PC-3 (cell line): ENCODE measurements at regions not wholly inside any gene's neighbourhood (a gene's known extent, or its start where the extent isn't known, plus 50 kb on each side); places are given as distances from the start of the nearest gene placed in this dataset.

Experiments
- ATAC-seq: fragments of 200-7000 bp; cut with Tn5 transposase; 2 replicates; pipeline ENCODE4 v1.9.1; 2020; ENCODE audit warnings: mild to moderate bottlenecking, moderate library complexity
- BruUV-seq: library from RNA; stranded (reverse); fragments of 400-500 nt; replicated peaks from 2 replicates; lab custom pipeline; 2021; lab: Mats Ljungman, UMichigan
- CTCF ChIA-PET: fragments of 300-600 bp; sonication (Branson Sonifier 250); formaldehyde crosslinking; loops from one replicate; lab custom pipeline; 2022; ENCODE audit warnings: antibody characterized with exemption; lab: Charles Lee
- POLR2A ChIA-PET: fragments of 300-600 bp; sonication (Branson Sonifier 250); formaldehyde crosslinking; loops from one replicate; lab custom pipeline; 2022; ENCODE audit warnings: antibody characterized with exemption; ENCODE audit not compliant: unreplicated experiment; lab: Charles Lee
- DNase-seq: peaks from one replicate; pipeline ENCODE4 v3.0.0-alpha.2; 2015
- H2AFZ ChIP-seq: fragments of 300-600 bp; sonication (generic); 2 replicates; pipeline ENCODE4 v1.6.0; 2016; ENCODE audit warnings: antibody characterized with exemption, low read length
- H3F3A ChIP-seq: fragments of 300-600 bp; sonication (generic); one replicate; pipeline ENCODE4 v1.6.0; 2017; ENCODE audit warnings: antibody characterized with exemption, low read length, control low read depth, mild to moderate bottlenecking; ENCODE audit not compliant: unreplicated experiment
- H3K27ac ChIP-seq: fragments of 300-600 bp; sonication (generic); 2 replicates; pipeline ENCODE4 v1.5.1; 2016; ENCODE audit warnings: mild to moderate bottlenecking, low read length
- H3K27me3 ChIP-seq: fragments of 300-600 bp; sonication (generic); 2 replicates; pipeline ENCODE4 v1.6.1; 2016; ENCODE audit warnings: low read length, mixed read lengths
- H3K36me3 ChIP-seq: fragments of 300-600 bp; sonication (generic); 2 replicates; pipeline ENCODE4 v1.6.1; 2016; ENCODE audit warnings: low read depth, mixed run types, low read length, mixed read lengths
- H3K4me1 ChIP-seq: fragments of 300-600 bp; sonication (generic); 2 replicates; pipeline ENCODE4 v1.5.1; 2016; ENCODE audit warnings: low read length; ENCODE audit not compliant: insufficient read depth
- H3K4me2 ChIP-seq: fragments of 300-600 bp; sonication (generic); 2 replicates; pipeline ENCODE4 v1.6.0; 2016; ENCODE audit warnings: low read length
- H3K4me3 ChIP-seq: fragments of 300-600 bp; sonication (generic); 2 replicates; pipeline ENCODE4 v1.5.1; 2016; ENCODE audit warnings: mild to moderate bottlenecking, low read length, mixed read lengths
- H3K79me2 ChIP-seq: fragments of 300-600 bp; sonication (generic); 2 replicates; pipeline ENCODE4 v1.6.1; 2017; ENCODE audit warnings: low read length, mixed read lengths
- H3K9ac ChIP-seq: fragments of 300-600 bp; sonication (generic); 2 replicates; pipeline ENCODE4 v1.6.0; 2016; ENCODE audit warnings: mild to moderate bottlenecking, low read length
- H3K9me2 ChIP-seq: fragments of 300-600 bp; sonication (generic); replicated peaks from 2 replicates; pipeline ENCODE4 v1.6.1; 2016; ENCODE audit warnings: mixed run types, low read length, mixed read lengths
- H3K9me3 ChIP-seq: fragments of 300-600 bp; sonication (generic); 2 replicates; pipeline ENCODE4 v1.6.1; 2016; ENCODE audit warnings: low read length, mixed read lengths
- H4K20me1 ChIP-seq: fragments of 300-600 bp; sonication (generic); 2 replicates; pipeline ENCODE4 v1.6.1; 2016; ENCODE audit warnings: low read length, mixed read lengths
- EZH2 ChIP-seq: fragments of 300-600 bp; sonication (generic); IDR thresholded peaks from one replicate; pipeline ENCODE4 v1.6.1; 2017; ENCODE audit warnings: antibody characterized with exemption, mild to moderate bottlenecking, low read length; ENCODE audit not compliant: unreplicated experiment
- EZH2phosphoT487 ChIP-seq: fragments of 300-600 bp; sonication (generic); IDR thresholded peaks from 2 replicates; pipeline ENCODE4 v1.6.1; 2018; ENCODE audit warnings: mild to moderate bottlenecking, antibody characterized with exemption, low read length, borderline replicate concordance
- intact Hi-C: fragments of 100-400 bp; cut with micrococcal nuclease; formaldehyde crosslinking; loops from 2 replicates; pipeline ENCODE4 v1.9.0; 2023
- TF ChIP-seq, protein P1 (sequence below): fragments of 300-600 bp; sonication (generic); conservative IDR thresholded peaks from 2 replicates; pipeline ENCODE4 v1.5.1; 2017; ENCODE audit warnings: antibody characterized with exemption, low read depth, mild to moderate bottlenecking, low read length

DNA sequence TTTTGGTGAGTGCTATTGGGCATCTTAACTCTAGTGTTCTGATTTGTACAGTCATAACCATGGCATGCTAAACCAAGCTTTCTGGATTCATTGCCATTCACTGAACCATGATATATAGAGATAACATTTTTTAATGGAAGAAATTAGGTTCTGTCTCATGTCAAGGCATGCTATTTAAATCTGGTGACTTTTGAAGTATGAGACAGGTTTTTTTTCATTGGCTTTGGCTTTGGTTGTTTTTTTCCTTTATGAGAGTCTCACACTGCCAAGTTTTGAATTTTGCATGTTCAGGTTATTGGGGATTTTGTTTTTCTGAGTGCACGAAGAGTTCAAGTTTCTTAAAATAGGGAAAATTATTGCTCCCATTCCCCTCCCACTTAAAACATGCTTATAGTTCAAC, 141.3 kb upstream of the ADAMTS5 start:
- no peak overlapping the region for H3K9ac ChIP-seq

DNA sequence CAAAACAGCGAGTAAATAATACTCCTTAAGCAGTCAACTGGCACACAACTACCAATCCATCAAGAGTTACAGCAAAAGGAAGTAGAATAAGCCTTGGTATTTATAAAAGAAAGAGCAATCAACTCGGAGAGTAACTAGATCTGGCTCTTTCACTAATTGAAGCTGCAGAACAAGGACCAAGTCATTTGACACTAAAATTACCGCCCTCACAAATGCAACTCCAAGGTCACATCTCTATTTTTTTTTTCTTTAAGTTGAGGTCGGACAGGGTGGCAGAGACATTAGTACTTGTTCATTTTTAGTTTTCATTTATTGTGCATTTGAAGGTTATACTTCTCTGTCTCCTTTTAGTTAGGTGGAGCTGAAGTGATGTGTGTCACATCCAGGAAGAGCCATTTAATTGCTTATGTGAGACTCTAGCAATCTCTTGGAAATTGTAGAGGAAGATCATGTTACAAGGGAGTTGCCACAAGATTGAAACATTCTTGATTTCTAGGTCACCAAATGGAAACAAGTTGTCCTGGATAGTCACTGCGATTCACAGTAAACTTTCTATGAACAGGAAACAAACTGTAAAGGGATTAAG, 138.1 kb upstream of the ADAMTS5 start:
- H3K4me2 ChIP-seq: 0 out of 2 replicates have a peak overlapping the region, but pooled peaks have one; percentile 5
- H3K27me3 ChIP-seq: no peaks in the 10 kb centered on the region
- intact Hi-C loops: loop anchor here (1.0 kb wide), 1 partner anchor 58 kb away; no protein-coding TSS in a partner anchor
- H3K27ac ChIP-seq: no peak overlapping the region
- POLR2A ChIA-PET: no interaction called here
- no peaks in the 10 kb centered on the region for H3F3A ChIP-seq
- TF ChIP-seq EZH2: no peak
- TF ChIP-seq EZH2phosphoT487: no peak
- TF ChIP-seq, protein P1, sequence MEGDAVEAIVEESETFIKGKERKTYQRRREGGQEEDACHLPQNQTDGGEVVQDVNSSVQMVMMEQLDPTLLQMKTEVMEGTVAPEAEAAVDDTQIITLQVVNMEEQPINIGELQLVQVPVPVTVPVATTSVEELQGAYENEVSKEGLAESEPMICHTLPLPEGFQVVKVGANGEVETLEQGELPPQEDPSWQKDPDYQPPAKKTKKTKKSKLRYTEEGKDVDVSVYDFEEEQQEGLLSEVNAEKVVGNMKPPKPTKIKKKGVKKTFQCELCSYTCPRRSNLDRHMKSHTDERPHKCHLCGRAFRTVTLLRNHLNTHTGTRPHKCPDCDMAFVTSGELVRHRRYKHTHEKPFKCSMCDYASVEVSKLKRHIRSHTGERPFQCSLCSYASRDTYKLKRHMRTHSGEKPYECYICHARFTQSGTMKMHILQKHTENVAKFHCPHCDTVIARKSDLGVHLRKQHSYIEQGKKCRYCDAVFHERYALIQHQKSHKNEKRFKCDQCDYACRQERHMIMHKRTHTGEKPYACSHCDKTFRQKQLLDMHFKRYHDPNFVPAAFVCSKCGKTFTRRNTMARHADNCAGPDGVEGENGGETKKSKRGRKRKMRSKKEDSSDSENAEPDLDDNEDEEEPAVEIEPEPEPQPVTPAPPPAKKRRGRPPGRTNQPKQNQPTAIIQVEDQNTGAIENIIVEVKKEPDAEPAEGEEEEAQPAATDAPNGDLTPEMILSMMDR: no peak
- H3K9ac ChIP-seq: no peak overlapping the region
- ATAC-seq (peak; percentile 82), DNase-seq (peak; percentile 60)
- H3K36me3 ChIP-seq: no peaks in the 10 kb centered on the region
- no TSS peak for BruUV-seq
- 0 out of 2 replicates have a peak, but pooled peaks cover 3% of the 10 kb centered on the region for H3K4me1 ChIP-seq
- H2AFZ ChIP-seq: no peak overlapping the region
- H3K79me2 ChIP-seq: no peaks in the 10 kb centered on the region
- CTCF ChIA-PET: no interaction called here
- H3K9me3 ChIP-seq: 0 out of 2 replicates have a peak, but pooled peaks cover 5% of the 10 kb centered on the region
- H3K4me3 ChIP-seq: no peak overlapping the region
- H4K20me1 ChIP-seq: no peaks in the 10 kb centered on the region
- no peaks in the 10 kb centered on the region for H3K9me2 ChIP-seq

More for the DNA sequence above, 141.3 kb upstream of the ADAMTS5 start:
- Histone ChIP-seq H3K4me1 (peaks cover 14% of the 10 kb centered on the region; the same call in 1 of the 2 replicates), H3F3A (no peaks in the 10 kb centered on the region), H3K4me3 (no peak overlapping the region), H2AFZ (no peak overlapping the region), H3K27me3 (no peaks in the 10 kb centered on the region), H3K27ac (no peak overlapping the region), H4K20me1 (no peaks in the 10 kb centered on the region), H3K9me2 (no peaks in the 10 kb centered on the region), H3K4me2 (no peak overlapping the region), H3K36me3 (no peaks in the 10 kb centered on the region), H3K9me3 (no peaks in the 10 kb centered on the region), H3K79me2 (no peaks in the 10 kb centered on the region)
- TF ChIP-seq EZH2phosphoT487 (no peak), EZH2 (no peak)
- TF ChIP-seq, protein P1: no peak
- CTCF ChIA-PET: no interaction called here
- intact Hi-C loops: no loop called here
- BruUV-seq: no TSS peak
- POLR2A ChIA-PET: no interaction called here
- DNase-seq (peak; percentile 17), ATAC-seq (no peak)

DNA sequence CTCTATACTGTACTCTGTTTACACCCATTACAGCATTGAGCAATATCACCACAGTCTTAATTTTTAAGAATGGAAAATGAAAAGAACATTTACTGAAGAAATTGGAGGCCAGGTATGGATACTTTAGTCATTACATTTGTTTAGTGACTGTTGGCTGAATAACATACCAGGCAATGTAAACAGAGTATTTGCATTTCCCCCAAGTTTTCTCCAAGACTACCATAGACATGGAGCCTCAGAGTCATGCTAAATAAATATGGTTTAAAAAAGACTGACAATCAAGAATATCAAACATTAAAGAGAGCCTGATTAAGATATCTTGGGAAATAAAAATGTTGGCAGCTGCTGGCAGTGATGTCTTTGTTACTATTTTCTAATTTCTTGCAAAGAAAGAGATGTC, 136.9 kb upstream of the ADAMTS5 start:
- DNase-seq: peak; percentile 39
- H2AFZ ChIP-seq: no peak overlapping the region
- no peaks in the 10 kb centered on the region for H3F3A ChIP-seq
- no peaks in the 10 kb centered on the region for H3K79me2 ChIP-seq
- ChIA-PET POLR2A (no interaction called here), CTCF (no interaction called here)
- no peaks in the 10 kb centered on the region for H3K36me3 ChIP-seq
- intact Hi-C loops: no loop called here
- H4K20me1 ChIP-seq: no peaks in the 10 kb centered on the region
- peak overlapping the region; percentile 43 for H3K27ac ChIP-seq
- TF ChIP-seq, protein P1: no peak
- 0 out of 2 replicates have a peak, but pooled peaks cover 3% of the 10 kb centered on the region for H3K4me1 ChIP-seq
- no peaks in the 10 kb centered on the region for H3K27me3 ChIP-seq
- no peak overlapping the region for H3K4me2 ChIP-seq
- peak; percentile 68 for ATAC-seq
- 0 out of 2 replicates have a peak, but pooled peaks cover 8% of the 10 kb centered on the region for H3K9me3 ChIP-seq
- no TSS peak for BruUV-seq
- no peak overlapping the region for H3K9ac ChIP-seq
- H3K9me2 ChIP-seq: no peaks in the 10 kb centered on the region
- H3K4me3 ChIP-seq: no peak overlapping the region
